ENCODE measurements at regions not wholly inside any gene's neighbourhood (a gene's known extent, or its start where the extent isn't known, plus 50 kb on each side); places are given as distances from the start of the nearest gene placed in this dataset.

DNA sequence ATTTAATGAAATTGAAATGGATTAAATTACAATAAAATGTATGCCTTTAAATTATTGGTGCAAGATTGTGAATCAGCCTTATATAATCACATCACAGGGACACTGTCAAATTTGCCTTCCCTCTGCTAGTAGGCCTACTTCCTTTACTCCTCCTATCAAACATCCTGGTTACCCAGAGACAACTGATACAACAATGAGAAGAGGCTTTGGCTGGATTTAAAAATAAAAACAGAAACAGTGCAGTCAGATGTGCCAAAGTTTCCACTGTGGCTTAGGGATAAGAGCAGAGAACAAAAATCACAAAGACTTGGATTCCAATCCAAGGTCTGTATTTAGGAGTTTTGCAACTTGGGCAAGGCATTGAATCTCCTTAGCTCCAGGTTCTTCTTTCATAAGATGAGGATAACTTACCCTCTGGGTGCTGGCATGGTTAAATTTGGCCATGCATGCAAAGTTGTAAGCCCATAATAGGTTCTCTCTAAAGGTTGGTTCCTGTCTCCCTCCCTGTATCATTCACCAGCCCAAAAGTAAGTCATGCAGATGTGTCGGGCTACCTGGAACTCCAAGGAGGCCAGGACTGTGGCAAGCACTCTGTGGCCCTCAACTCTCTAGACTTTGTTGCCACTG lies 99.3 kb upstream of the LRATD1 start:
- Histone ChIP-seq H3K4me3 (ENCODE audit: low read depth in 2 of 2, low read length in 2 of 2) (no peak overlapping the region), H3K4me1 (ENCODE audit: control insufficient read depth, insufficient read depth, low read length) (no peaks in the 10 kb centered on the region), H3K36me3 (ENCODE audit: control insufficient read depth, insufficient read depth, low read length) (no peaks in the 10 kb centered on the region), H3K9me3 (ENCODE audit: control insufficient read depth, insufficient read depth, low read depth, low read length) (no peaks in the 10 kb centered on the region), H3K27ac (ENCODE audit: low read length) (no peak overlapping the region), H3K27me3 (ENCODE audit: control insufficient read depth, insufficient read depth, low read length) (no peaks in the 10 kb centered on the region)
- no TSS peak for BruUV-seq (replicated peaks)
- intact Hi-C loops (cut with micrococcal nuclease; ENCODE audit: unreplicated experiment) = no loop called here
- CTCF ChIA-PET = no interaction called here
- POLR2A ChIA-PET = no interaction called here
- no peak for TF ChIP-seq SIN3A (IDR thresholded peaks at IDR 0.05; ENCODE audit: borderline replicate concordance, insufficient read depth, low read depth, low read length)
- TF ChIP-seq, protein P1, sequence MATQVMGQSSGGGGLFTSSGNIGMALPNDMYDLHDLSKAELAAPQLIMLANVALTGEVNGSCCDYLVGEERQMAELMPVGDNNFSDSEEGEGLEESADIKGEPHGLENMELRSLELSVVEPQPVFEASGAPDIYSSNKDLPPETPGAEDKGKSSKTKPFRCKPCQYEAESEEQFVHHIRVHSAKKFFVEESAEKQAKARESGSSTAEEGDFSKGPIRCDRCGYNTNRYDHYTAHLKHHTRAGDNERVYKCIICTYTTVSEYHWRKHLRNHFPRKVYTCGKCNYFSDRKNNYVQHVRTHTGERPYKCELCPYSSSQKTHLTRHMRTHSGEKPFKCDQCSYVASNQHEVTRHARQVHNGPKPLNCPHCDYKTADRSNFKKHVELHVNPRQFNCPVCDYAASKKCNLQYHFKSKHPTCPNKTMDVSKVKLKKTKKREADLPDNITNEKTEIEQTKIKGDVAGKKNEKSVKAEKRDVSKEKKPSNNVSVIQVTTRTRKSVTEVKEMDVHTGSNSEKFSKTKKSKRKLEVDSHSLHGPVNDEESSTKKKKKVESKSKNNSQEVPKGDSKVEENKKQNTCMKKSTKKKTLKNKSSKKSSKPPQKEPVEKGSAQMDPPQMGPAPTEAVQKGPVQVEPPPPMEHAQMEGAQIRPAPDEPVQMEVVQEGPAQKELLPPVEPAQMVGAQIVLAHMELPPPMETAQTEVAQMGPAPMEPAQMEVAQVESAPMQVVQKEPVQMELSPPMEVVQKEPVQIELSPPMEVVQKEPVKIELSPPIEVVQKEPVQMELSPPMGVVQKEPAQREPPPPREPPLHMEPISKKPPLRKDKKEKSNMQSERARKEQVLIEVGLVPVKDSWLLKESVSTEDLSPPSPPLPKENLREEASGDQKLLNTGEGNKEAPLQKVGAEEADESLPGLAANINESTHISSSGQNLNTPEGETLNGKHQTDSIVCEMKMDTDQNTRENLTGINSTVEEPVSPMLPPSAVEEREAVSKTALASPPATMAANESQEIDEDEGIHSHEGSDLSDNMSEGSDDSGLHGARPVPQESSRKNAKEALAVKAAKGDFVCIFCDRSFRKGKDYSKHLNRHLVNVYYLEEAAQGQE (IDR thresholded peaks at IDR 0.05; ENCODE audit: insufficient read depth in 1 of 2, low read depth in 2 of 2, low read length in 1 of 2) = no peak
- TF ChIP-seq POLR2AphosphoS5 (IDR thresholded peaks at IDR 0.05; ENCODE audit: low read depth, low read length) = no peak
- no peak for TF ChIP-seq TCF7L2 (IDR thresholded peaks at IDR 0.05; ENCODE audit: low read depth, low read length)
- TF ChIP-seq, protein P2, sequence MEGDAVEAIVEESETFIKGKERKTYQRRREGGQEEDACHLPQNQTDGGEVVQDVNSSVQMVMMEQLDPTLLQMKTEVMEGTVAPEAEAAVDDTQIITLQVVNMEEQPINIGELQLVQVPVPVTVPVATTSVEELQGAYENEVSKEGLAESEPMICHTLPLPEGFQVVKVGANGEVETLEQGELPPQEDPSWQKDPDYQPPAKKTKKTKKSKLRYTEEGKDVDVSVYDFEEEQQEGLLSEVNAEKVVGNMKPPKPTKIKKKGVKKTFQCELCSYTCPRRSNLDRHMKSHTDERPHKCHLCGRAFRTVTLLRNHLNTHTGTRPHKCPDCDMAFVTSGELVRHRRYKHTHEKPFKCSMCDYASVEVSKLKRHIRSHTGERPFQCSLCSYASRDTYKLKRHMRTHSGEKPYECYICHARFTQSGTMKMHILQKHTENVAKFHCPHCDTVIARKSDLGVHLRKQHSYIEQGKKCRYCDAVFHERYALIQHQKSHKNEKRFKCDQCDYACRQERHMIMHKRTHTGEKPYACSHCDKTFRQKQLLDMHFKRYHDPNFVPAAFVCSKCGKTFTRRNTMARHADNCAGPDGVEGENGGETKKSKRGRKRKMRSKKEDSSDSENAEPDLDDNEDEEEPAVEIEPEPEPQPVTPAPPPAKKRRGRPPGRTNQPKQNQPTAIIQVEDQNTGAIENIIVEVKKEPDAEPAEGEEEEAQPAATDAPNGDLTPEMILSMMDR (IDR thresholded peaks at IDR 0.05) = no peak
- ATAC-seq = no peak
- in situ Hi-C loops (cut with HindIII; ENCODE audit: low pct_unique_long_range_greater_than_20kb, low sequenced_read_pairs) = no loop called here
- no peak for DNase-seq (ENCODE audit: low read depth, low spot score)

DNA sequence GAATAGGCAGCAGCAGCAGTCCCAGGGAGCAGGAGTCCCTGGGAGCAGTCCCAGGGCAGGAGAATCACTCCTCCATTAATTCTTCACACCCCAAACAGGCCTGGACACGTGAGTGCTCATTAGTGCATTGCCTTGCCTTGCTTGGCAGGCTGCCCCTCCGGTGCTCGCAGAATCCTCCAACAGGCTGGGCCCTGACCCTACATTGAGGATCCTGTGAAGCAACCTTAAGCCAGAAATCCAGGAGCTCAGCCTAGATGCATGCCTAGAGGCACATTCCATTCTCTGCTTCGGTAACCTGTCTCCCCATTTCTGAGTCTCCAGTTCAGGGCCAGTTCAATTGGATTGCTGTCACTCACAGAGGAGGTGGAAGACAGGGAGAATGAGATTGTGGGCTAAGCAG lies 97.4 kb upstream of the LRATD1 start:
- intact Hi-C loops (cut with micrococcal nuclease; ENCODE audit: unreplicated experiment) = no loop called here
- ATAC-seq (no peak), DNase-seq (ENCODE audit: low read depth, low spot score) (no peak)
- Histone ChIP-seq H3K27me3 (ENCODE audit: control insufficient read depth, insufficient read depth, low read length) (no peaks in the 10 kb centered on the region), H3K4me1 (ENCODE audit: control insufficient read depth, insufficient read depth, low read length) (no peaks in the 10 kb centered on the region), H3K27ac (ENCODE audit: low read length) (no peak overlapping the region), H3K36me3 (ENCODE audit: control insufficient read depth, insufficient read depth, low read length) (no peaks in the 10 kb centered on the region), H3K9me3 (ENCODE audit: control insufficient read depth, insufficient read depth, low read depth, low read length) (no peaks in the 10 kb centered on the region), H3K4me3 (ENCODE audit: low read depth in 2 of 2, low read length in 2 of 2) (no peak overlapping the region)
- TF ChIP-seq, protein P2 (IDR thresholded peaks at IDR 0.05) = no peak
- TF ChIP-seq SIN3A (IDR thresholded peaks at IDR 0.05; ENCODE audit: borderline replicate concordance, insufficient read depth, low read depth, low read length) (no peak), POLR2AphosphoS5 (IDR thresholded peaks at IDR 0.05; ENCODE audit: low read depth, low read length) (no peak), TCF7L2 (IDR thresholded peaks at IDR 0.05; ENCODE audit: low read depth, low read length) (no peak)
- TF ChIP-seq, protein P1 (IDR thresholded peaks at IDR 0.05; ENCODE audit: insufficient read depth in 1 of 2, low read depth in 2 of 2, low read length in 1 of 2) = no peak
- BruUV-seq (replicated peaks) = no TSS peak
- ChIA-PET CTCF (no interaction called here), POLR2A (no interaction called here)
- in situ Hi-C loops (cut with HindIII; ENCODE audit: low pct_unique_long_range_greater_than_20kb, low sequenced_read_pairs) = no loop called here

Data from Panc1 (cell line).